Retinal pigment epithelial cell (primary cell): ENCODE measurements at regions not wholly inside any gene's neighbourhood (a gene's known extent, or its start where the extent isn't known, plus 50 kb on each side); places are given as distances from the start of the nearest gene placed in this dataset.
A peak's percentile ranks its signal among the peaks of the same experiment; 100 is the strongest.

Experiments used
- DNase-seq: peaks from one replicate; pipeline ENCODE4 v3.0.0-alpha.2; 2010; ENCODE audit warnings: low read depth
- H3K4me3 ChIP-seq: 2 replicates; pipeline ENCODE4 v1.5.1; 2011; ENCODE audit warnings: mild to moderate bottlenecking, low read length, control low read depth, moderate library complexity
- TF ChIP-seq, protein P1 (sequence below): conservative IDR thresholded peaks from 2 replicates; pipeline ENCODE4 v1.5.1; 2011; ENCODE audit warnings: low read depth, low read length, control low read depth, inconsistent platforms

DNA sequence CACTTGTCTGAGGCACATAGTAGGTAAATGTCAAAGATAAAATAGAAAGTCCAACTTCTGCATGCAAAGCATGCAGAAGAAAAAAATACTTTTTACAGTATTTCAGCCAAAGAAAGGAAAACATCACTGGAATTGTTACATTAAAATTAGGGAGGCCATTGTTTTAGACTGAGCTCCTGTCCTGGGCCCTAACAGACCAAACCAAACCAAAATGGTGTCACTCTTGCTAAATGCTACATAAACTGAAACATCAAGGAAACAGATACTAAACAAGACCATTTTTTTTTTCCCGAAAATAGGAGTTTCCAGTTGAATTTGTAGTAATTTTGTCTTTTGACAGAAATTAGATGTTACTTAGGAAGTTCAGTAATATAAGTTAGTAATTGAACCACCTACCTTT is 508.8 kb downstream of the DSC3 start:
- TF ChIP-seq, protein P1, sequence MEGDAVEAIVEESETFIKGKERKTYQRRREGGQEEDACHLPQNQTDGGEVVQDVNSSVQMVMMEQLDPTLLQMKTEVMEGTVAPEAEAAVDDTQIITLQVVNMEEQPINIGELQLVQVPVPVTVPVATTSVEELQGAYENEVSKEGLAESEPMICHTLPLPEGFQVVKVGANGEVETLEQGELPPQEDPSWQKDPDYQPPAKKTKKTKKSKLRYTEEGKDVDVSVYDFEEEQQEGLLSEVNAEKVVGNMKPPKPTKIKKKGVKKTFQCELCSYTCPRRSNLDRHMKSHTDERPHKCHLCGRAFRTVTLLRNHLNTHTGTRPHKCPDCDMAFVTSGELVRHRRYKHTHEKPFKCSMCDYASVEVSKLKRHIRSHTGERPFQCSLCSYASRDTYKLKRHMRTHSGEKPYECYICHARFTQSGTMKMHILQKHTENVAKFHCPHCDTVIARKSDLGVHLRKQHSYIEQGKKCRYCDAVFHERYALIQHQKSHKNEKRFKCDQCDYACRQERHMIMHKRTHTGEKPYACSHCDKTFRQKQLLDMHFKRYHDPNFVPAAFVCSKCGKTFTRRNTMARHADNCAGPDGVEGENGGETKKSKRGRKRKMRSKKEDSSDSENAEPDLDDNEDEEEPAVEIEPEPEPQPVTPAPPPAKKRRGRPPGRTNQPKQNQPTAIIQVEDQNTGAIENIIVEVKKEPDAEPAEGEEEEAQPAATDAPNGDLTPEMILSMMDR, result no peak
- H3K4me3 ChIP-seq, result no peak overlapping the region
- no peak for DNase-seq

DNA sequence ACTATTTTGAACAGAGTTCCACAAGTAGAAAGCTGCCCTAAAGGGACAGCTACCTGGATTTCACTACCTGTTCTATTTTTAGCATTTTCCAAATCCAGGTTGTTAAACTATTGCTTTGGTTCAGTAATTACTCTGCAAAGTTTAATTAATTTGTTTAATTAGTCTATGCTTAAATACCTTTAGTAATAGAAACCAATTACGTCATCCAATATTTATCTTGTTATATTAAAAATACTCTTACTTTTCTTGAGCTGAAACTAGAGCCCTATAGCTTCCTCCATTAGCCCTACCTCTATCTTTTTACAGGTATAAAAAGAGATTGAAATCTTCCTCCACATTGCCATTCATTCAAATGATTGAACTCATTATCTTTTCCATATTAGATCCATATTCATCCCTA is 514.6 kb downstream of the DSC3 start:
- DNase-seq, result no peak
- TF ChIP-seq, protein P1, result no peak
- no peak overlapping the region for H3K4me3 ChIP-seq

DNA sequence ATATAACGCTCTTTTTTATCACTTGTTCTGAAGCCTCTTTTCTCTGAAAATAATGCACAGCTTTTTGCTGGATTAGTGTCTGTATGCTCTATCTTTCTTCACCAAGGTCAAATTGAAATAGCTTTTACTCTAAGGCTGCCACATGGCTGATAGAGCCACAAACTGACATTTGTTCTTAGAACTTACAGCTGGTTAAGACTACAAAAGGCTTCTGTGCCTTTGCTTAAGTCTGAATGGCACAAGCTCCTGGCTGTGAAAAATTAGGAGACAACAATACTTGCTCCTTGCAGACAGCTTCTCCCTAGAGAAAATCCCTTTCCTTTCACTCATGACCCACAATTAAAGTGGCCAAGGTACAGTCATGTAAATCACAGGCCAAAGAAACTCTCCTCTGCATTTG is 515.3 kb downstream of the DSC3 start:
- TF ChIP-seq, protein P1, result no peak
- DNase-seq, result peak; percentile 6
- no peak overlapping the region for H3K4me3 ChIP-seq

- no peak for DNase-seq
- TF ChIP-seq, protein P1, result no peak
- no peak overlapping the region for H3K4me3 ChIP-seq
These were observed 520.1 kb downstream of the DSC3 start for GRCh38 chr18:30522288-30522929.

- TF ChIP-seq, protein P1, result no peak
These were observed 528.5 kb downstream of the DSC3 start for GRCh38 chr18:30514059-30514458.

DNA sequence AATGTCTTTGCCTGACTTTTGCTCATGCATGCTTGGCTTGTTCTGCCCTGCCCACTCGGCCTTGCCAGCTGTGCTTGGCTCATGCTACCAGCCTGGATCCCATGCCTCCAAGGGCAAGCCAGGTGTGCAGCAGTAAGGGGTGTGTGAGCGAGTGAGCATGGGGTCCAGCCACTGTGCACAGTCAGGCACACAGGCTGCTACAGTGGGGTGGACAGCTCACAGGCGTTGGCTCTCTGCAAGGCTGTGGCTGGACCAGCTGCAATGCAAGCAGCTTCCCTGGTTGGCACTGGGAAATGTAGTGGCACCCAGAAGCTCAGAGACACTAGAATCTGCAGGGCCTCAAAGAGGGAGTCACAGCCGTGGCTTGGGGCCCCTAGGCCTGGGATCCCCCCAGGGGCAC is 529.7 kb downstream of the DSC3 start:
- DNase-seq, result no peak
- H3K4me3 ChIP-seq, result no peak overlapping the region
- TF ChIP-seq, protein P1, result no peak

More at GRCh38 chr18:30514059-30514458, 528.5 kb downstream of the DSC3 start:
- no peak overlapping the region for H3K4me3 ChIP-seq
- DNase-seq, result no peak

- H3K4me3 ChIP-seq, result no peak overlapping the region
- TF ChIP-seq, protein P1, result no peak
- no peak for DNase-seq
These were observed 531.7 kb downstream of the DSC3 start for GRCh38 chr18:30510882-30511281.
